HG02885 (cell line): ENCODE measurements at regions not wholly inside any gene's neighbourhood (a gene's known extent, or its start where the extent isn't known, plus 50 kb on each side); places are given as distances from the start of the nearest gene placed in this dataset.
"Not testable (repeated sequence)": the region's sequence is repeated elsewhere in the genome, so short reads cannot be mapped to it uniquely, and the experiment has no call there.

Experiments used
- ATAC-seq: cut with Tn5 transposase; IDR thresholded peaks from one replicate; pipeline ENCODE4 v1.9.1; 2021; ENCODE audit warnings: mild to moderate bottlenecking; ENCODE audit not compliant: unreplicated experiment, poor library complexity

- no peak for ATAC-seq
Measured at GRCh38 chr4:3875466-3875865, 109.3 kb downstream of the ADRA2C start.

GRCh38 chr4:3876057-3876845 lies 110.1 kb downstream of the ADRA2C start:
- not testable (repeated sequence) for ATAC-seq

DNA sequence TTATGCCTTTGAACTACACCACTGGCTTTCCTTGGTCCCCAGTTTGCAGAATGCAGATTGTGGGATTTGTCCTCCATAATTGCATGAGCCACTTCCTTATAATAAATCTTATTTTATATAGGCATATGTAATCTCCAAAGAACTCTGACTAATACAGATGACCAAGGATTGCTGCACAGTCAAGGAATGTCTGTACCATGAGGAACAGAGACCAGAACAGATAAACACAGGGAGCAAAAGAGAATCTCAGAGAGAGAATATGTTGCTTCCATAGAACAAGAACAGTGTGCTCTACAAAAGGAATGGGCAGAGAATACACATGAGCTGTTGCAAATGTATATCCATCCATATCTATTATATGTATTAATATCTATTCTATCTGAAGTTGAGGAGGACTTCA lies 111.1 kb downstream of the ADRA2C start:
- no peak for ATAC-seq

- ATAC-seq: no peak
Measured at GRCh38 chr4:3877868-3878267, 111.7 kb downstream of the ADRA2C start.

- no peak for ATAC-seq
Measured at GRCh38 chr4:3878678-3879077, 112.5 kb downstream of the ADRA2C start.

- no peak for ATAC-seq
Measured at GRCh38 chr4:3879681-3880614, 113.8 kb downstream of the ADRA2C start.

GRCh38 chr4:3880615-3881120 lies 114.5 kb downstream of the ADRA2C start:
- ATAC-seq: no peak

- not testable (repeated sequence) for ATAC-seq
Measured at GRCh38 chr4:3882316-3882885, 116.2 kb downstream of the ADRA2C start.

DNA sequence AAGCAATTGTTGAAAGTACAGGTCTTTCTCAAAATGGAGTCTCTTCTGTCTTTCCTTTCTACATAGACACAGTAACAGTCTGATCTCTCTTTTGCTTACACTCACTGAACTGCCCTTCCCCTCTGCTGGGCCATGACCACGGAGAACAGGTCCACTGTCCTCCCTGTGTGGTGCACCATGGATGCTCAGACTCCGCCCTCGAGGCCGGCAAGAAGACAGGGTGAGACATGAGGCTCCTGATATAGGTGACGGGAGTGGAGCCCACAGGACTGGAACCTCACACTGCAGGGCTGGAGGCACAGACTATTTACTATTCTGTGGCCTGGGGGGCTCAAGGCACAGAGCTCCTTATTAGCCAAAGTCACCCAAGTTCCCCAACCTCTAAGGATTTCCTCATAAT lies 118.1 kb downstream of the ADRA2C start:
- not testable (repeated sequence) for ATAC-seq

DNA sequence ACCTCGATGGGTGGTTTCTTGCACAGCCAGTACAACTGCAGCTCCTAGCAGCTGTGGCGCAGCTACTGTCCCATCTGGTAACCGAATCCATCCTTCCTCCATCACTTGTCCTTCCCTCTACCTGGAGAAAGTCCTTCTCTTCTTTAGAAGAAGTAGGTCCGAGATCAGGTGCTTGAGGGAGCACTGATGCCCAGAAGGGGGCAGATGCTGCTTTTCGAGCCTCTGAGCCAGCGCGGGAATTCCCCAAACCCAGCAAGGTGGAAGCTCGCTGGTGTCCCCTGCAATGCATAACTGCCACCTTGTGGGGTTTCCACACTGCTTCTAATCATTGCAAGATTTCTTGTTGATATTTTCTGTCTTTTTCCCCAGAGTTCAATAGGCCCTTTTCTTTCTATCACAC lies 127.4 kb downstream of the ADRA2C start:
- ATAC-seq: not testable (repeated sequence)

DNA sequence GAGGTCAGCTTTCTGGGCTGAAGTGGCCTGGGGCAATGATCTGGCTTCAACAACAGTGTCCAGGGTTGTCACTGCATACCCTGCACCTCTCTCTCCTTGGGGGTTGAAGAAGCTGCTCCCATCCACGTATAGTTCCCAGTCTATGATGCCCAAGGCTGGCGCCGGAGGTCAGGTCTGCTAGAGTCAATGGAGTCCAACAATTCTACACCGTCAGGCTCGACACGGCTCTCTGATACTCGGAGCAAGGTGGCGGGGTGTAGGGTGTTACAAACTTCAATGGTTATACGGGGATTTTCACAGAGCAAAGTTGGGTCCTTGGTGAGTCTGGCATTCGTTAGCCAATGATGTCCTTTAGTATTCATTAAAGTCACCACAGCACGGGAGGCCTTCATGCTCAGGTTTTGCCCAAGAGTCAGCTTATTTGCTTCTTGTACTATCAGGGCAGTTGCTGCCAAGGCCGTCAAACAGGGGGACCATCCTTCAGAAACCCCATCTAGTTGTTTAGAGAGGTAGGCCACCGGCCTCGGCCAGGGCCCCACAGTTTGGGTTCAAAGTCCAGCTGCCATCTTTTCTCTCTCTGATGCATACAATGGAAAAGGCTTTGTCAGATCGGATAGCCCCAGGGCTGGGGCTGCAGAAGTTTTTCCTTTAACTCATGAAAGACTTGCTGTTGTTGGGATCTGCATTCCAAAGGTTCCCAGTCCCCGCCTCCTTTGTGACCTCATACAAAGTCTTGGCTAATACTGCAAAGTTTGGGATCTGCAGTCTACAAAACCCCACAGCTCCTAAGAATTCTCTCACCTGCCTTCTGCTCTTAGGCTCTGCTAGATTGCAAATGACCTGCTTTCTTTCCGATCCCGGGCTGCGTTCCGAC lies 128.1 kb downstream of the ADRA2C start:
- ATAC-seq: not testable (repeated sequence)

GRCh38 chr4:3896441-3896840 lies 130.3 kb downstream of the ADRA2C start:
- ATAC-seq: no peak

- not testable (repeated sequence) for ATAC-seq
Measured at GRCh38 chr4:3896871-3897578, 130.8 kb downstream of the ADRA2C start.

DNA sequence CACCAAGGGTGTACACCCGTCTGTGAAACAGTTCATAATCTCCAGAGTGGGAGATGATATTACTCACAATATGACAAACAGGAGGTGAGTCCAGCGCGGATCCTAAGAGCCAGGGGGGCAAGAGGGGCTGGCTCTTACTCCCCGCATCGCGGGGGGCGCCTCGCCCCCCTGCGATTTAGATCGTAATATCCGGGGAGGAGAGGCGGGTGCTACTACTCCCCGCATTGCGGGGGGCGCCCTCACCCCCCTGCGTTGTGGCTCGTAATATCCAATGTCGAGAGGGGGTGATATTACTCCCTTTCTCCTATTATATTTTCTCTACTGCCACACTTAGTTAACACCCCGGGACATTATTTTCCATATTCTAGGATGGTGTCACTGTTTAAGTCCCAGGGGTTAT lies 131.9 kb downstream of the ADRA2C start:
- ATAC-seq: no peak

- not testable (repeated sequence) for ATAC-seq
Measured at GRCh38 chr4:3898928-3899327, 132.7 kb downstream of the ADRA2C start.

DNA sequence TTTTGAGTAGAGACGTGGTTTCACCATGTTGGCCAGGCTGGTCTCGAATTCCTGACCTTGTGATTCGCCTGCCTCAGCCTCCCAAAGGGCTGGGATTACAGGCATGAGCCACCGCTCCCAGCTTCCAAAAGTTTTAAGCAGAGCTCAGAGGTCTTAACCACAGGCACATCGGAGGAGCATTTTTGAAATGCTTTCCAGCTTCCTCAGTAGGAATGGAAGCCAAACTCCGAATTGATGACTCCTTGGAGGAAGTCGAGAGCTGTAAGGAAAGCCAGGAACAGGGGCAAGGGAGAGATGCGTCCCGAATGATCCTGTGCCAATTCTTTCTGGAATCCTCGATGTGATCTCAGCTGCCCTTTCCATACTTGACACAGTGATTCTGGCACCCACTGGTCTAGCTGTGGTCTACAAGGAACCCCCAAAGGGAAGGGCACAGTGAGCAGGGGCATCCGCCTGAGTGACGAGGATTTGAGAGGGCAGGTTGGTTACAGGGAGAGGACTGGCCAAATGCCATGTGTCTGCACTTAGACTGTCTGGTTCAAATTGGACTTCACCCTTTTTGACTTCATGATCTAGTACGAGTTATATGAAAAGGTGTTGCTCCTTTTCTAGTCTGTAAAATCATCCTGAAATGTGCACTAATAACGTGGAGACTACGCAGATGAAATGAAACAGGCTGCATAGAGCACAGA lies 138.2 kb downstream of the ADRA2C start:
- ATAC-seq: not testable (repeated sequence)

GRCh38 chr4:3909616-3910015 lies 143.4 kb downstream of the ADRA2C start:
- not testable (repeated sequence) for ATAC-seq

GRCh38 chr4:3910161-3910950 lies 144.2 kb downstream of the ADRA2C start:
- not testable (repeated sequence) for ATAC-seq
